ENCODE measurements at regions not wholly inside any gene's neighbourhood (a gene's known extent, or its start where the extent isn't known, plus 50 kb on each side); places are given as distances from the start of the nearest gene placed in this dataset.

DNA sequence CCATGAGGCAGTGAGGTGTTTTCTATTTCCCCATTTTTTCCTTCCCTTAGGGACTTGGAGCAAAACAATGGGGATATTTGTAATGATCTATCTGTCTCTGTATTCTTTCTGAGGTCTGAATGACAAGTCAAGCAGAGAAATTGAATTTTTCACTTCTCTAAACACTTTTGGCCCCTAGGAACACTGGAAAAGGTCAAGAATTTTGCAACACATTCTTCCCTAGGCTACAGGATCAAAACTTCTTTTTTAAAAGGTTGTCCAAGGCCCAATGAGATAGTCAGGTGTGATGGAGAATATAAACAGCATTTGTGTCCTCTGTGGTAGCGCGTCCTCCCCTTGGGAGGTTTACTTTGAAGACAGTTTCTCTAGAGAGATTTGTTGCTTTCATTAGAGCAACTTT, 620.5 kb downstream of the TLR4 start:
- H3K4me2 ChIP-seq (ENCODE audit: control insufficient read depth, extremely low read depth, insufficient read depth, low read depth, low read length), result no peak overlapping the region
- no peaks in the 10 kb centered on the region for H3K79me2 ChIP-seq (ENCODE audit: control insufficient read depth, insufficient read depth, low read length)
- H3K9me3 ChIP-seq (ENCODE audit: control insufficient read depth, low read depth, low read length), result no peaks in the 10 kb centered on the region
- H3K27me3 ChIP-seq (ENCODE audit: control insufficient read depth, extremely low read depth, insufficient read depth, low read length), result no peaks in the 10 kb centered on the region
- H3K36me3 ChIP-seq (ENCODE audit: control insufficient read depth in 2 of 2, extremely low read depth in 1 of 2, insufficient read depth in 2 of 2, low read length in 2 of 2), result no peaks in the 10 kb centered on the region
- dilution Hi-C loops (cut with MboI; ENCODE audit: extremely low pct_ligation_motif_present, low sequenced_read_pairs), result no loop called here
- H4K20me1 ChIP-seq (ENCODE audit: control insufficient read depth, extremely low read depth, insufficient read depth, low read length), result no peaks in the 10 kb centered on the region
- H3K9ac ChIP-seq (ENCODE audit: control insufficient read depth, extremely low read depth, insufficient read depth, low read length), result no peak overlapping the region
- no peak for FAIRE-seq
- no peak overlapping the region for H3K4me3 ChIP-seq (ENCODE audit: control insufficient read depth in 2 of 3, extremely low read depth in 1 of 3, insufficient read depth in 2 of 3, low read depth in 1 of 3, low read length in 3 of 3)
- H3K27ac ChIP-seq (ENCODE audit: control insufficient read depth, insufficient read depth, low read length), result no peak overlapping the region
- H3K9me1 ChIP-seq (ENCODE audit: control insufficient read depth, extremely low read depth, insufficient read depth, low read length), result no peaks in the 10 kb centered on the region
- no peak for TF ChIP-seq EZH2 (IDR thresholded peaks at IDR 0.05; ENCODE audit: low read length)
- DNase-seq (ENCODE audit: low read depth, low spot score), result no peak
- H2AFZ ChIP-seq (ENCODE audit: control insufficient read depth, low read length), result no peak overlapping the region
- H3K4me1 ChIP-seq (ENCODE audit: control insufficient read depth, extremely low read depth, insufficient read depth, low read length), result no peaks in the 10 kb centered on the region

DNA sequence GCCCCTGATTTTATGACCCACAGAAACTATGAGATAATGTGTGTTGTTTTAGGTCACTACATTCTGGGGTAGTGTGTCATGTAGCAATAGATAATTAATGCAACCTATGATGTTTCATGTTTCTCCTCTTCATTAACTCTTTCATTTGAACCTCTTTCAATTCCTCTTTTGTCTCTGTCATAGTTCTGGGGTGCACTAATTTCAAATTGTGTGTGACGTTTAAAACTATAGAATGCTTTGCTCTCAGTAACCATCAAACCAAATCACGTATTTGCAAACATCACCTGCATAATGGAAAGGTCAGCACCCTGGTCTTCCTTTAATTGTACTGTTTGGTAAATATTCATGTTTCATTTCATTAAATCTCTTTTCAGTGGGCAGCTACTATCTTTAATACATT, 621.6 kb downstream of the TLR4 start:
- no peaks in the 10 kb centered on the region for H3K79me2 ChIP-seq (ENCODE audit: control insufficient read depth, insufficient read depth, low read length)
- H3K27me3 ChIP-seq (ENCODE audit: control insufficient read depth, extremely low read depth, insufficient read depth, low read length), result no peaks in the 10 kb centered on the region
- H4K20me1 ChIP-seq (ENCODE audit: control insufficient read depth, extremely low read depth, insufficient read depth, low read length), result no peaks in the 10 kb centered on the region
- H3K9me1 ChIP-seq (ENCODE audit: control insufficient read depth, extremely low read depth, insufficient read depth, low read length), result no peaks in the 10 kb centered on the region
- H3K36me3 ChIP-seq (ENCODE audit: control insufficient read depth in 2 of 2, extremely low read depth in 1 of 2, insufficient read depth in 2 of 2, low read length in 2 of 2), result no peaks in the 10 kb centered on the region
- H3K9me3 ChIP-seq (ENCODE audit: control insufficient read depth, low read depth, low read length), result no peaks in the 10 kb centered on the region
- no peak for FAIRE-seq
- H3K4me2 ChIP-seq (ENCODE audit: control insufficient read depth, extremely low read depth, insufficient read depth, low read depth, low read length), result no peak overlapping the region
- H3K4me3 ChIP-seq (ENCODE audit: control insufficient read depth in 2 of 3, extremely low read depth in 1 of 3, insufficient read depth in 2 of 3, low read depth in 1 of 3, low read length in 3 of 3), result no peak overlapping the region
- H3K4me1 ChIP-seq (ENCODE audit: control insufficient read depth, extremely low read depth, insufficient read depth, low read length), result no peaks in the 10 kb centered on the region
- no peak overlapping the region for H2AFZ ChIP-seq (ENCODE audit: control insufficient read depth, low read length)
- dilution Hi-C loops (cut with MboI; ENCODE audit: extremely low pct_ligation_motif_present, low sequenced_read_pairs), result no loop called here
- no peak overlapping the region for H3K27ac ChIP-seq (ENCODE audit: control insufficient read depth, insufficient read depth, low read length)
- H3K9ac ChIP-seq (ENCODE audit: control insufficient read depth, extremely low read depth, insufficient read depth, low read length), result no peak overlapping the region
- DNase-seq (ENCODE audit: low read depth, low spot score), result no peak
- TF ChIP-seq, protein P1, sequence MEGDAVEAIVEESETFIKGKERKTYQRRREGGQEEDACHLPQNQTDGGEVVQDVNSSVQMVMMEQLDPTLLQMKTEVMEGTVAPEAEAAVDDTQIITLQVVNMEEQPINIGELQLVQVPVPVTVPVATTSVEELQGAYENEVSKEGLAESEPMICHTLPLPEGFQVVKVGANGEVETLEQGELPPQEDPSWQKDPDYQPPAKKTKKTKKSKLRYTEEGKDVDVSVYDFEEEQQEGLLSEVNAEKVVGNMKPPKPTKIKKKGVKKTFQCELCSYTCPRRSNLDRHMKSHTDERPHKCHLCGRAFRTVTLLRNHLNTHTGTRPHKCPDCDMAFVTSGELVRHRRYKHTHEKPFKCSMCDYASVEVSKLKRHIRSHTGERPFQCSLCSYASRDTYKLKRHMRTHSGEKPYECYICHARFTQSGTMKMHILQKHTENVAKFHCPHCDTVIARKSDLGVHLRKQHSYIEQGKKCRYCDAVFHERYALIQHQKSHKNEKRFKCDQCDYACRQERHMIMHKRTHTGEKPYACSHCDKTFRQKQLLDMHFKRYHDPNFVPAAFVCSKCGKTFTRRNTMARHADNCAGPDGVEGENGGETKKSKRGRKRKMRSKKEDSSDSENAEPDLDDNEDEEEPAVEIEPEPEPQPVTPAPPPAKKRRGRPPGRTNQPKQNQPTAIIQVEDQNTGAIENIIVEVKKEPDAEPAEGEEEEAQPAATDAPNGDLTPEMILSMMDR (optimal IDR thresholded peaks at IDR 0.05 in 1 of 3, IDR thresholded peaks at IDR 0.05 in 1 of 3, conservative IDR thresholded peaks at IDR 0.05 in 1 of 3; ENCODE audit: extremely low read depth in 1 of 3, insufficient read depth in 2 of 3, low read length in 3 of 3), result no peak
- no peak for TF ChIP-seq EZH2 (IDR thresholded peaks at IDR 0.05; ENCODE audit: low read length)

DNA sequence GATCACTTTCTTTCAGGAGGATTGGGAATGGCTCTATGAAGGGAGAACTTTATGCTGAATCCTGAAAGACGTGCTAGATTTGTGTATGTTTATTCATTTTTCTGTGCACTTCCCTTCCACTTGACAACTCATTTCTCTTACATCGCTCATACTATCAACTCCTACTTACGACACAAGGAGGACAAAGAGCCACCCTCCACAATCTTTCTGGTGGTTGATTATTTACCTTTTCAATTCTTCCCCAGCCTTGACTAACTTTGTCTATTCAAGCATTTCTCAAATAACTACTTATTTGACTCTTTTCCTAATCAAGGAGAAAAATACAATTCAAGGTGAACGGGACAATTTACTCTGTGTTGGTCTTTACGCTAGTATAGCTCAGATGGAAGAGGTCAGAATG, 622.1 kb downstream of the TLR4 start:
- H3K4me3 ChIP-seq (ENCODE audit: control insufficient read depth in 2 of 3, extremely low read depth in 1 of 3, insufficient read depth in 2 of 3, low read depth in 1 of 3, low read length in 3 of 3), result no peak overlapping the region

More for the DNA sequence above, 622.1 kb downstream of the TLR4 start:
- no peak for FAIRE-seq
- Histone ChIP-seq H3K9ac (ENCODE audit: control insufficient read depth, extremely low read depth, insufficient read depth, low read length) (no peak overlapping the region), H3K27me3 (ENCODE audit: control insufficient read depth, extremely low read depth, insufficient read depth, low read length) (no peaks in the 10 kb centered on the region), H2AFZ (ENCODE audit: control insufficient read depth, low read length) (no peak overlapping the region), H4K20me1 (ENCODE audit: control insufficient read depth, extremely low read depth, insufficient read depth, low read length) (no peaks in the 10 kb centered on the region), H3K36me3 (ENCODE audit: control insufficient read depth in 2 of 2, extremely low read depth in 1 of 2, insufficient read depth in 2 of 2, low read length in 2 of 2) (no peaks in the 10 kb centered on the region), H3K4me1 (ENCODE audit: control insufficient read depth, extremely low read depth, insufficient read depth, low read length) (no peaks in the 10 kb centered on the region), H3K27ac (ENCODE audit: control insufficient read depth, insufficient read depth, low read length) (no peak overlapping the region), H3K9me1 (ENCODE audit: control insufficient read depth, extremely low read depth, insufficient read depth, low read length) (no peaks in the 10 kb centered on the region), H3K9me3 (ENCODE audit: control insufficient read depth, low read depth, low read length) (no peaks in the 10 kb centered on the region), H3K79me2 (ENCODE audit: control insufficient read depth, insufficient read depth, low read length) (no peaks in the 10 kb centered on the region), H3K4me2 (ENCODE audit: control insufficient read depth, extremely low read depth, insufficient read depth, low read depth, low read length) (no peak overlapping the region)
- no peak for DNase-seq (ENCODE audit: low read depth, low spot score)
- dilution Hi-C loops (cut with MboI; ENCODE audit: extremely low pct_ligation_motif_present, low sequenced_read_pairs), result no loop called here
- TF ChIP-seq EZH2 (IDR thresholded peaks at IDR 0.05; ENCODE audit: low read length), result no peak
- TF ChIP-seq, protein P1 (optimal IDR thresholded peaks at IDR 0.05 in 1 of 3, IDR thresholded peaks at IDR 0.05 in 1 of 3, conservative IDR thresholded peaks at IDR 0.05 in 1 of 3; ENCODE audit: extremely low read depth in 1 of 3, insufficient read depth in 2 of 3, low read length in 3 of 3), result no peak
